ENCODE measurements at regions not wholly inside any gene's neighbourhood (a gene's known extent, or its start where the extent isn't known, plus 50 kb on each side); places are given as distances from the start of the nearest gene placed in this dataset.

GRCh38 chr3:80855482-80855881 is 906.0 kb downstream of the GBE1 start:
- Histone ChIP-seq H3K27me3 (no peaks in the 10 kb centered on the region), H3K4me3 (no peak overlapping the region), H3K9me3 (no peaks in the 10 kb centered on the region), H3K27ac (no peak overlapping the region), H3K36me3 (no peaks in the 10 kb centered on the region), H3K4me1 (no peaks in the 10 kb centered on the region)
- WGBS, 2 donors (ENCODE audit: low coverage in 1 of 2) = 79% methylated on average over 1 of the region's 1 CpG; no CpG with 5 or more reads in 1 of the 2 donors
- intact Hi-C loops (cut with DNase I; ENCODE audit: low total_unique reads) (no loop called here), in situ Hi-C loops (cut with MboI; ENCODE audit: low pct_ligation_motif_present in 1 of 4, low pct_unique_long_range_greater_than_20kb in 1 of 4, low sequenced_read_pairs in 3 of 4) (no loop called here)
- no peak for DNase-seq
- TF ChIP-seq POLR2AphosphoS5 (IDR thresholded peaks at IDR 0.05) (no peak), CTCF (IDR thresholded peaks at IDR 0.05) (no peak)

GRCh38 chr3:80836395-80836794 is 925.0 kb downstream of the GBE1 start:
- 76 to 77% methylated on average over 2 of the region's 2 CpGs for WGBS, 2 donors (ENCODE audit: low coverage in 1 of 2)
- Histone ChIP-seq H3K27me3 (no peaks in the 10 kb centered on the region), H3K27ac (no peak overlapping the region), H3K36me3 (no peaks in the 10 kb centered on the region), H3K4me3 (no peak overlapping the region), H3K9me3 (no peaks in the 10 kb centered on the region), H3K4me1 (no peaks in the 10 kb centered on the region)
- no peak for DNase-seq
- intact Hi-C loops (cut with DNase I; ENCODE audit: low total_unique reads) (no loop called here), in situ Hi-C loops (cut with MboI; ENCODE audit: low pct_ligation_motif_present in 1 of 4, low pct_unique_long_range_greater_than_20kb in 1 of 4, low sequenced_read_pairs in 3 of 4) (no loop called here)
- TF ChIP-seq CTCF (IDR thresholded peaks at IDR 0.05) = no peak
- no peak for TF ChIP-seq POLR2A (IDR thresholded peaks at IDR 0.05)
- TF ChIP-seq EP300 (IDR thresholded peaks at IDR 0.05; ENCODE audit: low read depth) = no peak
- TF ChIP-seq POLR2AphosphoS5 (IDR thresholded peaks at IDR 0.05) = no peak

GRCh38 chr3:80807577-80807976 is 953.9 kb downstream of the GBE1 start:
- intact Hi-C loops (cut with DNase I; ENCODE audit: low total_unique reads) = no loop called here
- Histone ChIP-seq H3K36me3 (no peaks in the 10 kb centered on the region), H3K4me1 (no peaks in the 10 kb centered on the region), H3K27me3 (no peaks in the 10 kb centered on the region), H3K9me3 (no peaks in the 10 kb centered on the region), H3K27ac (no peak overlapping the region), H3K4me3 (no peak overlapping the region)
- no peak for DNase-seq
- in situ Hi-C loops (cut with MboI; ENCODE audit: low pct_ligation_motif_present in 1 of 4, low pct_unique_long_range_greater_than_20kb in 1 of 4, low sequenced_read_pairs in 3 of 4) = no loop called here
- no peak for TF ChIP-seq EP300 (IDR thresholded peaks at IDR 0.05; ENCODE audit: low read depth)
- TF ChIP-seq POLR2A (IDR thresholded peaks at IDR 0.05) = no peak
- no peak for TF ChIP-seq POLR2AphosphoS5 (IDR thresholded peaks at IDR 0.05)
- TF ChIP-seq CTCF (IDR thresholded peaks at IDR 0.05) = no peak
- 66 to 72% methylated on average over 3 to 4 of the region's 4 CpGs for WGBS, 2 donors (ENCODE audit: low coverage in 1 of 2)

- no peaks in the 10 kb centered on the region for H3K4me1 ChIP-seq
- no peaks in the 10 kb centered on the region for H3K36me3 ChIP-seq
- 57 to 65% methylated on average over 4 of the region's 4 CpGs for WGBS, 2 donors (ENCODE audit: low coverage in 1 of 2)
- intact Hi-C loops (cut with DNase I; ENCODE audit: low total_unique reads) (no loop called here), in situ Hi-C loops (cut with MboI; ENCODE audit: low pct_ligation_motif_present in 1 of 4, low pct_unique_long_range_greater_than_20kb in 1 of 4, low sequenced_read_pairs in 3 of 4) (no loop called here)
- no peak overlapping the region for H3K27ac ChIP-seq
- no peaks in the 10 kb centered on the region for H3K9me3 ChIP-seq
- no peaks in the 10 kb centered on the region for H3K27me3 ChIP-seq
- no peak for DNase-seq
- H3K4me3 ChIP-seq = no peak overlapping the region
- TF ChIP-seq EP300 (IDR thresholded peaks at IDR 0.05; ENCODE audit: low read depth) (no peak), POLR2AphosphoS5 (IDR thresholded peaks at IDR 0.05) (no peak), CTCF (IDR thresholded peaks at IDR 0.05) (no peak), POLR2A (IDR thresholded peaks at IDR 0.05) (no peak)
Observed at GRCh38 chr3:80806673-80807072, 954.8 kb downstream of the GBE1 start.
